MM.1S (cell line): ENCODE measurements at regions not wholly inside any gene's neighbourhood (a gene's known extent, or its start where the extent isn't known, plus 50 kb on each side); places are given as distances from the start of the nearest gene placed in this dataset.

Experiments
- DNase-seq: peaks from one replicate; pipeline ENCODE4 v3.0.0-alpha.2; 2015
- H2AFZ ChIP-seq: fragments of 300-600 bp; sonication (generic); 2 replicates; pipeline ENCODE4 v1.6.0; 2016; ENCODE audit warnings: antibody characterized with exemption, low read length
- H3F3A ChIP-seq: fragments of 300-600 bp; sonication (generic); 2 replicates; pipeline ENCODE4 v1.6.1; 2016; ENCODE audit warnings: mild to moderate bottlenecking, antibody characterized with exemption, low read length, moderate library complexity, mixed read lengths; ENCODE audit not compliant: insufficient read depth
- H3K27ac ChIP-seq: fragments of 300-600 bp; sonication (generic); 2 replicates; pipeline ENCODE4 v1.5.1; 2016; ENCODE audit warnings: mild to moderate bottlenecking, low read length
- H3K27me3 ChIP-seq: fragments of 300-600 bp; sonication (generic); replicated peaks from 2 replicates; pipeline ENCODE4 v1.6.0; 2016; ENCODE audit warnings: low read length; ENCODE audit not compliant: insufficient read depth
- H3K36me3 ChIP-seq: fragments of 300-600 bp; sonication (generic); replicated peaks from 2 replicates; pipeline ENCODE4 v1.6.1; 2016; ENCODE audit warnings: mild to moderate bottlenecking, low read length, mixed read lengths; ENCODE audit not compliant: insufficient read depth
- H3K4me1 ChIP-seq: fragments of 300-600 bp; sonication (generic); 2 replicates; pipeline ENCODE4 v1.6.1; 2016; ENCODE audit warnings: low read length, mixed read lengths
- H3K4me2 ChIP-seq: fragments of 300-600 bp; sonication (generic); 2 replicates; pipeline ENCODE4 v1.6.0; 2016; ENCODE audit warnings: low read depth, low read length
- H3K4me3 ChIP-seq: fragments of 300-600 bp; sonication (generic); 2 replicates; pipeline ENCODE4 v1.5.1; 2016; ENCODE audit warnings: low read length, mixed read lengths
- H3K79me2 ChIP-seq: fragments of 300-600 bp; sonication (generic); 2 replicates; pipeline ENCODE4 v1.6.1; 2016; ENCODE audit warnings: mixed run types, low read length, mixed read lengths
- H3K9ac ChIP-seq: fragments of 300-600 bp; sonication (generic); 2 replicates; pipeline ENCODE4 v1.6.1; 2016; ENCODE audit warnings: low read length, mixed read lengths
- H3K9me2 ChIP-seq: fragments of 300-600 bp; sonication (generic); replicated peaks from 2 replicates; pipeline ENCODE4 v1.6.1; 2016; ENCODE audit warnings: mild to moderate bottlenecking, low read length, mixed read lengths; ENCODE audit not compliant: insufficient read depth
- H3K9me3 ChIP-seq: fragments of 300-600 bp; sonication (generic); replicated peaks from 2 replicates; pipeline ENCODE4 v1.6.1; 2016; ENCODE audit warnings: mild to moderate bottlenecking, low read length, mixed read lengths; ENCODE audit not compliant: insufficient read depth
- H4K20me1 ChIP-seq: fragments of 300-600 bp; sonication (generic); 2 replicates; pipeline ENCODE4 v1.6.1; 2016; ENCODE audit warnings: mild to moderate bottlenecking, low read length, moderate library complexity, mixed read lengths; ENCODE audit not compliant: insufficient read depth
- EZH2 ChIP-seq: fragments of 300-600 bp; sonication (generic); optimal IDR thresholded peaks from 2 replicates; pipeline ENCODE3; 2017; ENCODE audit warnings: low read depth, mild to moderate bottlenecking, antibody characterized with exemption, low read length, mixed read lengths
- EZH2phosphoT487 ChIP-seq: fragments of 300-600 bp; sonication (generic); IDR thresholded peaks from 2 replicates; pipeline ENCODE4 v1.6.1; 2018; ENCODE audit warnings: antibody characterized with exemption, low read length
- TF ChIP-seq, protein P1 (sequence below): fragments of 300-600 bp; sonication (generic); IDR thresholded peaks from 2 replicates; pipeline ENCODE4 v1.5.1; 2016; ENCODE audit warnings: antibody characterized with exemption, low read length, mixed read lengths

- no peak overlapping the region for H3K4me3 ChIP-seq
- peak; percentile 64 for DNase-seq
- H3K4me2 ChIP-seq = peak overlapping the region; percentile 11
- H3K36me3 ChIP-seq = no peaks in the 10 kb centered on the region
- no peak overlapping the region for H3K9ac ChIP-seq
- no peaks in the 10 kb centered on the region for H3K27me3 ChIP-seq
- no peak overlapping the region for H2AFZ ChIP-seq
- TF ChIP-seq EZH2 (no peak), EZH2phosphoT487 (no peak)
- TF ChIP-seq, protein P1, sequence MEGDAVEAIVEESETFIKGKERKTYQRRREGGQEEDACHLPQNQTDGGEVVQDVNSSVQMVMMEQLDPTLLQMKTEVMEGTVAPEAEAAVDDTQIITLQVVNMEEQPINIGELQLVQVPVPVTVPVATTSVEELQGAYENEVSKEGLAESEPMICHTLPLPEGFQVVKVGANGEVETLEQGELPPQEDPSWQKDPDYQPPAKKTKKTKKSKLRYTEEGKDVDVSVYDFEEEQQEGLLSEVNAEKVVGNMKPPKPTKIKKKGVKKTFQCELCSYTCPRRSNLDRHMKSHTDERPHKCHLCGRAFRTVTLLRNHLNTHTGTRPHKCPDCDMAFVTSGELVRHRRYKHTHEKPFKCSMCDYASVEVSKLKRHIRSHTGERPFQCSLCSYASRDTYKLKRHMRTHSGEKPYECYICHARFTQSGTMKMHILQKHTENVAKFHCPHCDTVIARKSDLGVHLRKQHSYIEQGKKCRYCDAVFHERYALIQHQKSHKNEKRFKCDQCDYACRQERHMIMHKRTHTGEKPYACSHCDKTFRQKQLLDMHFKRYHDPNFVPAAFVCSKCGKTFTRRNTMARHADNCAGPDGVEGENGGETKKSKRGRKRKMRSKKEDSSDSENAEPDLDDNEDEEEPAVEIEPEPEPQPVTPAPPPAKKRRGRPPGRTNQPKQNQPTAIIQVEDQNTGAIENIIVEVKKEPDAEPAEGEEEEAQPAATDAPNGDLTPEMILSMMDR = no peak
- H3K9me2 ChIP-seq = no peaks in the 10 kb centered on the region
- H3K9me3 ChIP-seq = no peaks in the 10 kb centered on the region
- no peaks in the 10 kb centered on the region for H3F3A ChIP-seq
- peak overlapping the region; percentile 17; the same call in 1 of the 2 replicates for H3K27ac ChIP-seq
- peaks cover 21% of the 10 kb centered on the region for H3K4me1 ChIP-seq
- no peaks in the 10 kb centered on the region for H4K20me1 ChIP-seq
- H3K79me2 ChIP-seq = no peaks in the 10 kb centered on the region
These were observed 608.5 kb upstream of the AGTR1 start for GRCh38 chr3:148089171-148089570.

DNA sequence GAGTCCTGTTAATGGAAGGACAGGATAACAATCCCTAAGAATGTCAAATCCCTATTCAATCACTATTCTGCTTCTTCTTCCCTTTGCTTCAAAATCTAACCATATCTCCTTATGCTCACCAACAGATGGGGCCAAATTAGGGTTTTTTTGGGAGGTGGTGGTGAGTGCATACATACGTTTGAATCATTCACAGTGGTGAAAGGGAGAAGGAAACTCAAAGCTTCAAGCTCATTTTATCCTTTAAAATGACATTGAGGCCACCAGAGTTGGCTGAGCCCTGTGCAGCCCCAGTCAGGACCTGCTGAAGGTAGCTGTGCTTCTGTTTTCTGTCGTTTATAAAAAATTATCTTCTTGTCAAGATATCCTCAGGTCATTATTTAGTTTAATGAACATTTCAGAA lies 607.5 kb upstream of the AGTR1 start:
- Histone ChIP-seq H3K4me2 (no peak overlapping the region), H4K20me1 (no peaks in the 10 kb centered on the region), H3K36me3 (no peaks in the 10 kb centered on the region), H3K27me3 (no peaks in the 10 kb centered on the region), H3K9ac (no peak overlapping the region), H3K9me3 (no peaks in the 10 kb centered on the region), H3K4me1 (peaks cover 20% of the 10 kb centered on the region), H2AFZ (no peak overlapping the region), H3K27ac (no peak overlapping the region), H3K79me2 (no peaks in the 10 kb centered on the region), H3K9me2 (no peaks in the 10 kb centered on the region), H3K4me3 (no peak overlapping the region), H3F3A (no peaks in the 10 kb centered on the region)
- no peak for TF ChIP-seq EZH2
- TF ChIP-seq, protein P1 = no peak
- TF ChIP-seq EZH2phosphoT487 = no peak
- DNase-seq = no peak

GRCh38 chr3:148092624-148093347 lies 604.9 kb upstream of the AGTR1 start:
- no peak for DNase-seq
- Histone ChIP-seq H3K9ac (no peak overlapping the region), H3K27me3 (no peaks in the 10 kb centered on the region), H3K4me2 (no peak overlapping the region), H3K9me2 (no peaks in the 10 kb centered on the region), H3K36me3 (no peaks in the 10 kb centered on the region), H4K20me1 (no peaks in the 10 kb centered on the region), H3K27ac (no peak overlapping the region), H3K4me3 (no peak overlapping the region), H3K79me2 (no peaks in the 10 kb centered on the region), H3K9me3 (no peaks in the 10 kb centered on the region), H3K4me1 (peaks cover 17% of the 10 kb centered on the region), H2AFZ (no peak overlapping the region), H3F3A (no peaks in the 10 kb centered on the region)
- TF ChIP-seq, protein P1 = no peak
- no peak for TF ChIP-seq EZH2
- TF ChIP-seq EZH2phosphoT487 = no peak
